NCI-H1417 treated with DMSO at 0.1 percent for 48 hours (cell line): ENCODE measurements at regions not wholly inside any gene's neighbourhood (a gene's known extent, or its start where the extent isn't known, plus 50 kb on each side); places are given as distances from the start of the nearest gene placed in this dataset.

Experiments used
- DNase-seq: peaks from one replicate; lab custom pipeline; 2025; lab: John Stamatoyannopoulos, UW

DNA sequence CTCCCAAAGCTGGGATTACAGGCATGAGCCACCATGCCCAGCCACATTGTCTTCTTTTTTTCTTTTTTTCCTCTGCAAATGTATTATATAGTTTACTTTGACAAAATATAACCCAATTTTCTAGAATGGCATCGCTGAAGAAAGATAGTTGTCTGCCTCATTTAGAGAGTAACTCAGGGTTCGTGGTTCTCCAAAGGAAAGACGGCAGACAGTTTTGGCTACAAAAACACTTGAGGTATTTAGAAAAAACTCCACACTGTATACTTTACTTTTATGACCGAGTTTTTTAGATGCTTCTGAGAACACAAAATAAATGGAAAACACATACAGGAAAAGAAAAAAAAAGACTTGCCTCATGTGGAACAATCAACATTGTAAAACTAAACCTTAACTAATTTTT, 369.1 kb upstream of the ATP2B1 start:
- no peak for DNase-seq

DNA sequence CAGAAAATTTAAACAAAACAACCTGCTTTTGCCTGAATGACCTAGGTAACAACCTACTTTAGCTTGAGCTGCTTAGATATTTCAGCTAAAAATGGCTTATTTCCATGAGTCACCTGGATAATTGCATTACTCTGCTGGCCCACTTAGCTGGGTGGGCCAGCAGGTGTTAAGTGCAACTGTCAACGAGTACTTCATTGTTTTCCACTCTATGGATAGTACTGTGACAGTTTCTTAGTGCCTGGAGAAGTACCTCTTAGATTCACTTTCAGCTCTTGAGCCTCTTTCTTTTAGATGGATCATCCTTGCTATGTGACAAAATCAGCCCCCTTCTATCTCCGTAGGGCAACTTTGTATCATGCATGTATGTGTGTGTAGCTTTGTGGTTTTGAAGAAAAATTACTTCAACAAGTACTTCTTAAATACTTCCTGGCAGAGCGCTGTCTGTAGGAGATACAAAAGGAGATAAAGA, 368.2 kb upstream of the ATP2B1 start:
- no peak for DNase-seq

DNA sequence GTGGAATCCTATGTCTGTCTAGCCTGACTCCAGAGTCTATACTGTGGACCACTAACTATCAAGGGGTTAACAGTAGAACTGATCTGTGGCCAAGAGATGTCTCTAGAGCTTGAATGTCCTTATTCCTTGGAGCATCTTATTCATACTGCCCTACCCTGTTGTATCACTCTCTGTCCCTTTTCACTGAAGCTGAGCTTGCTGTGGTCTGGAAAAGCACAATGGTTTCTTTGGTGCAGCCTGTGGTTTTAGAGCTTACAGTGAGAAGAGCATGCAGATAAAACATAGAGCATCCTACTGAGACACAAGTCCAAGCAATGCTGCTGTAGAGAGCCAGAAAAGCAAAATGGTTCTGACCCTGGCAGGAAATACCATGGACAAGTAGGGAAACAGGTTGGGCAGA, 367.0 kb upstream of the ATP2B1 start:
- DNase-seq, result no peak

DNA sequence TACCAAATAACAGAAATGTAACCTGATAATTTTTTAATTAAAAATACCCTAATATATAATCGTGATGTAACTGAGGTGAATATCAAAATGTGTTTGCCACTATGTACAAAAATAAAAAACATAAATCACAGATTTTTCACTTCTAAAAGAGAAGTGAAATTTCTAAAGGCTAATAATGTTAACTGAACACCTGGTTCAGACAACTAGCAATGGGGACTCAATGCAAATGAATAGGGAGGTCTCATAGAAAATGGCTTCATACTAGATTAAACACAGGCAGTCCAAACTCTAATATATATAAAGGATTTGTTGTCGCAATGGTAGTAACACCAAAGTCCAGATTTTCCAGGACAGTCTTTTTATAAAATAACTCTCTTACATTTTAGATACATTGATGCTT, 365.4 kb upstream of the ATP2B1 start:
- DNase-seq, result no peak

DNA sequence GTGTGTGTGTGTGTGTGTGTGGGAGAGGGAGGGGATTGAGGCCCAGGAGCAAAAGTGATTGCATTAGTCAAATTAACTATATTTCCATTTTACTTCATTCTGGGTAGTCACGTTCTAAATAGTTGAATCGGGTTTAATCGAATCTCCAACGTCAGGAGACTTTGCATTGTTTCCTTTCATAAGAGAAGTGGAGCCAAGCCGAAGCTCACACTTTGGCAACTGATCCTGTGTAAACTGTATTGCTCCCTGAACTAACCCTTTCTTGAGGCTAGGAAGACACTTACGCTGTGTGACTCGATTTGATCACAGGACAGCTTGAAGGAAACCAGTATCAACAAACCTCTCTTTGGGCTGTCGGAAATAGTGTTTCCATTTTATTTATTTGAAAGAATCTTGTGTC, 363.4 kb upstream of the ATP2B1 start:
- no peak for DNase-seq

DNA sequence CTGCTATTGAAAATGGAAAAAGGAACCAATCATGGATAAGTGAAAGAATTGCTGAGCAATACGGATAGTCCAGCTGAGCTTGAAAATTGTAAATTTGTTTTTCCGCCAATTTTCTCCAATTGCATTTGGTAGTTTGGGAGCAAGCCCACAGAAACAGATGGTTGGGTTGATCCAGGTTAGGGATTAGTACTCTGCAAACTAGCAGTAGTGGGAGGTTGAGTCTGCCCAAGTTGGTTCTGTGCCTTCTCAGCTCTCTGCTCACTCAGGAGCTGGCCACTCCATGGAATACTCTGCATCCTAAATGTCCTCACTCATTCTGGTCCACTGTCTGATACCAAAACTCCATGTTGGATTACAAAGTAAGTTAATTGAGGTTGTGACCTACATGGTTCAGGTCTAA, 361.1 kb upstream of the ATP2B1 start:
- DNase-seq, result no peak

DNA sequence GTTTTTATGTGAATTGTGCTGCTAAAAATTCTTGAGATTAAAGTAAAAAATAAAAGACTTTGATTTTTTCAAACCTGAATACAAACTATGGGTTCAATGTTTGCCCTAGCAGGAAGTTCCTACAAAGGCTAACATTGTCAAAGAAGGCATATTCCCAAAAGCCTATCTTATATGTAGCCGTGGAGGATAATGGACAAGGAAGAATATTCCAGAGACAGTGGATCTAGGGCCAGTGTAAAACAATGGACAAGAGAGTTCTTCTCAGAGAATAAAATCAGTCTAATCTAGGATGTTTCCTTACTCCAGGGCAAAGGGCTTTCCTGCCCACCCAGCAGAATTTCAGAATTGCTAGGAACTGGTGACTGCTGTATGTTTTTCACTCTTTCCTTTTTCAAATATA, 359.2 kb upstream of the ATP2B1 start:
- no peak for DNase-seq

DNA sequence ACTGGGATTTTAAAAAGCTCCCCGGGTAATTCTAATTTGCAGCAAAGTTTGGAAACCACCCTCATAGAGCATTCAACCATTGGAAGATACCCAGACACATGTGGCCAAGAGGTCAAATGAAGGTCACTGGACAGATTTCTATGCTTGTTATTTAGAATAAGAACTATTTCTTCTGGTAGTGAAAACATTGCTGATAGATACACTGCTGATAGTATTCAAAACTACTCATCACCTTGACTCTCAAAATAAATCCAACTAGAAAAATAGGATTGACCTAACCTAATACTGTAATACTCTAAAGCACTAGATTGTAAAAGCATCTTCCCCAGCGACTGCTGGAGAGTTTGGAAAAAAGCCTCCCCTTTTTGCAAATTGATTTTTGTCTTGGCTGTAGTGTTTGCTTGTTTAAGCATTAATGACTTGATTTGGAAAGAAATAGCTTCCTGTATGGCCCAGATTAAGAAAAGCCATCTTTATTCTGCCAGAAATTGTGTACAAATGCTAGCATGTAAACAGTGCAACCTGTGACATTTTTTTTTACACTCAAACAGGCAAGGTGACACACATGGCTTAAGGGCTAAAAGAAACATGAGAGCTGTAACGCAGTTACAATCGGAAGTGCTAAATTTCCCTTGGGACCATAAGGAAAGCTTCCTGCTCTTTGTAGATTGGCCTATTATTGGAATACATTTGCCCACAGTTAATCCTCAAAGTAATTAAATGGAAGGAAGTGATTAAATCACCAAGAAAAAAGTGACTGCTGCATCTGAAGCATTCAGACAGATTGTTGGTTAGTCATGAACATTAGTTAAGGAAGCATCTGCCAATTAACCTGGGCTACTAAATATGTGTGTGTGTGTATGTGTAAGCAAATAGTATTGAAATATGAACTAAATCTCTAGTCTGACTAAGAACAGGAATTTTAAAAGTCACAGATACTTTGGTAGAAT, 356.5 kb upstream of the ATP2B1 start:
- no peak for DNase-seq

DNA sequence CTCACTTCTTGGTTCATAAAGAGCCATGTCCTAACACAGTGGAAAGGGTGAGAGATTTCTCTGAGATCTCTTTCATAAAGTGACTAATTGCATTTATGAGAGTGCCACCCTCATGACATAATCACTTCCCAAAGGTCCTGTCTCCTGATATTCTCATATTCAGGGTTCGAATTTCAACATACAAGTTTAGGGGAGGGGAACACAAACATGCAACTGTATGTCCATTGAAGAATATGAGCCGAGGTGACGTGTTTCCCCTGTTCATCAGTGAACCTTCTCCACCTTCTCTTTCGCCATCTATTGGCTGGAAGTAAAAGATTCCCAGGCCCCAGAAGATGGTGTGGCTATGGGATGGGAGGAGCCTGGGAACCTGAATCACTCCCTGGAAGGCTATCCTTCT, 354.2 kb upstream of the ATP2B1 start:
- no peak for DNase-seq

DNA sequence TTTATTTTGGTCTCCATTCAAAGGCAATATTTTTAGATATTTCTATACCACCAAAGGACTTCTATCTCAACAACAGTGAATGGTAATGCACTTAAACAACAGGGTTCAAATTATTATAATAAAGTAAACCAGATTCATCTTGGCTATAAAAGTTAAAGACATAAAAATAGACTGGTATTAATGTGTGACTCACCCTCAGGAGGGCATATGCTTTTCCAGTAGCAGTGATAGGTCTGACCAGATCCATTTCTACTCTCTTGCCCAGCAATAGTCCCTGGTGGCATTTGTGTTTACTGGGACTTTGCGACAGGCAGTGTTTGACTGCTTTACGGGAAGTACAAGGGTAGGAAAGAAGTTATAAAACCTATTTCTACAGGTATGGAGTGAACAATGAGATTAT, 353.2 kb upstream of the ATP2B1 start:
- no peak for DNase-seq

DNA sequence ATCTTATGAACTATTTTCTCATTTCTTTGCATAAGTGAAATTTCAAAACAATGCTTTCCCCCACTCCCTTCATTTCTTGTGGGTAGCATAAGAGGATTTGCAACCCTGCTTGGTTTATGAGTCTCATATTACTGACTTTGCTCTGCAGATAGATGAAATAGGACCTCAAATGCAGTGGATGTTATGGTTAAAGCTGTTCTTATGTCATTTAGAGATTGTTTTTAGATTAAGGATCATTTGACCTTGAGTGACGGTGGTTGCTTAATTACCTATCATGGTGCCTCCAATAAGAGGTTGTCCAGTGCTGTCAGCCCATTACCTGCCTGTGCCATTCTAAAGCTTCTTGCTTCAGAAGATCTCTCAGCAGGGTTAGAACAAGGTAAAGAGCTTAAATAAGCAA, 351.4 kb upstream of the ATP2B1 start:
- no peak for DNase-seq

DNA sequence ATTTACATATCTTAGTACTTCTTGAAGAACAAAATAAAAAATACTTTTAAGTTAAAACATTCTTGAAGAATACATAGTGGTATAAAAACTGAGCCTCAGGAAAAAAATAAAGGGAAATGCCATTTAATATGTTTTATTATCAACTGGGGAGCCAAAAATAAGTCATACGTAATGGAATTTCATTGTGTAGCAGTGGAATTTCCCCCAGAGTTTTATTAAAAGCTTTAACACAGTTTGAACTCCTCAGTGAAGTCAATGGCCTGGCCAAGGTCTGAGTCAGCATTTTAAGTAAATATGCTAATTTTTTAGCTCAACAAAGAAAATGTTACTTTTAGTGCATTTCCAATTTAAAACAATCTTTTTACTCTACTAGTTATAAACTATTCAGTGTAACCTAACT, 350.1 kb upstream of the ATP2B1 start:
- DNase-seq, result no peak

DNA sequence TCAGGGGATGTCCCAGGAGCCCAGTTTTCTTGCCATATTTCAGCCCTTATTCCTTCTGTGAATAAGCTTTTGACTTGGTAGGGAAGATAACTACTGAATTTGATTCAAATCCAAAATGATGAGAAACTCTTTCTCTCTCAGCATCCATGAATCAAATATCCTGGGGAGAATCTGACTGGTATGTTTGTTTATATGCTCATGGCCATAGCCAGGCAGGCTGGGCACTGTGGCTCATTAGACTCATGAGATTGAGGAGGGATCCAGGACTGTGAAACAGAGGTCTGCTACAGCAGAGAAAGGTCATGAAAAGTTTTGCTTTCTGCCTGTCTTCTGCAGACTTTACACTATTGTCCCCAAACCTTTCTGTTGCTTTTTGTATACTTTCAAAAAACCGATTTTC, 346.4 kb upstream of the ATP2B1 start:
- no peak for DNase-seq

DNA sequence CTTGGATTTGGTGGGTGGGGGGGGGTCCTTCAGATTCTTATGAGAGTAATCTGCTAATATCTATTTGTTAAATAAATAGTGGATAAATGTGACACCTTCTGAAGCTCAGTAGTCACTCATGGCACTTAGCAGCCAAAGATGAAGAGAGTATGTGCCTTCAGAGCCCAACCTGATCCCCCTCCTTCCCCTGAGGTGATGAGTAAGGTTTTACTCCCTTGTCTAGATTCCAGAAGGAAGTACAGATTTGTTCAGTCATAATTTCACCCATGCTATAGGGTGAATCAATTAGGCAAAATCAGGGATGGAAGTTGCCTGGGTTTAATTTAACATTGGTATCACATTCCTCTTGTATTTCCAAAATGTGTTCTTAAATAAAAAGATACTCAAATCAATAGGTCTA, 340.3 kb upstream of the ATP2B1 start:
- DNase-seq, result no peak

DNA sequence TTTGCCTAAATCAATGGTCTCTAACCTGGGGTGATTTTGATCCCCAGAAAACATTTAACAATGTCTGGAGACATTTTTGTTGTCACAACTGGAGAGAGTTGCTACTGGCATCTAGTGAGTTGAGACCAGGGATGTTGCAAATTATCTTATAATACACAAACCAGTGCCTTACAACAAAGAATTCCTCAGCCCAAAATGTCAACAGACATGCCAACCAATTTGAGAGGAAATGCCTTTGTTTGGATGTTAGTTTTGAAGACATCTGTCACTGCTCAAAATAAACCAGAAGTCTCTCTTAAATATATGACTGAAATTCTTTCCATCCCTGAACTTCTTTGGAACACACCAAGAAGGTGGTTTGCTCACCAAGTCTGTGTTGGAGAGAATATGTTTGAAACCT, 336.9 kb upstream of the ATP2B1 start:
- DNase-seq, result no peak

DNA sequence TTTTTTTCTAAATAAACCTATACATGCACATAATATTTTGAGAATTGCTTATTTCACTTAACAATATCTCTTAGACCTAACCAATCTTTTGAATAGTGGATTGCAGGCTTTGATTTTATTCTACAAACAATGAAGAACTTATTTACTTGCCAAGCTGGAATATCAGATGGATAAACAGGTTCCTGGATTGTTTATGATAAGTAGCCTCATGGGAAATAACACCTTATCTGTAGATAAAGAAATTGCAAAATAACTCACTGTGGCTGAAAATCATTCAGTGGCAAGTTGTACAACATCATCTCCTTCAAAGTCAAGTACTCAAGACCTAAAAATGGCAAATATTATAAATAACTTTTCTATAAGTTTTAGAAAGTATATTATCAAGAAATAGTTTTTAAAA, 335.4 kb upstream of the ATP2B1 start:
- no peak for DNase-seq

DNA sequence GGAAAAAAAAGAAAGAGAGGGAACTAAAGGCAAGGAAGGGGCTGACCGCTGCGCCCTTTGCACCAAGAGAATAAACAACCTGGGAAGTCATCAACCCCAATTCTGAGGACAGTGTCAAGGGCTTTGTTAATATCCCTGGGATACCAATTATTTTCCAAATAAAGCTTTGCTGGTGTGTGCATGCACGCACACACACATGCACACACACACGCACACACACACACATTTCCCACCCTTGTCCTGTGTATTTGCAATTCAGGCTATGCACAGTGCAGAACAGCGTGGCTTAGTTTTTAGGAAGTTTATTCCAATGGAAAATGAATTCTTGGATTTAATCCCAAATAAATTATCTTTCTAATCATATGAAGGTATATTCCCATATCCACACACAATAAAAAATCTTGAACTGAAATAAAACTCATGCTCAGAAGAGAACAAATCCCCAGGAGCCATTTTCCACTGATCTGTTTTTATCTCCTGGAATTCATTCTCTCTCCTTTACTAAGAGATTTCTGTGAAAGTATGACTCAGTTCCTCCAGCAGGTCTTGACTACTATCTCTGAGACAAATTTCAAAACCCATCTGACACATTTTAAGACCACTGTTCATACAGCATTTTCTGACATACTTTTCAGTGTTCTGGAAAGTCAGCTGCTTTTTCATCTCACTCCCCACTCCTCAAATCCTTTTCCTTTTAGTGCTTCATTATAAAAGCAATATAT, 334.4 kb upstream of the ATP2B1 start:
- no peak for DNase-seq

DNA sequence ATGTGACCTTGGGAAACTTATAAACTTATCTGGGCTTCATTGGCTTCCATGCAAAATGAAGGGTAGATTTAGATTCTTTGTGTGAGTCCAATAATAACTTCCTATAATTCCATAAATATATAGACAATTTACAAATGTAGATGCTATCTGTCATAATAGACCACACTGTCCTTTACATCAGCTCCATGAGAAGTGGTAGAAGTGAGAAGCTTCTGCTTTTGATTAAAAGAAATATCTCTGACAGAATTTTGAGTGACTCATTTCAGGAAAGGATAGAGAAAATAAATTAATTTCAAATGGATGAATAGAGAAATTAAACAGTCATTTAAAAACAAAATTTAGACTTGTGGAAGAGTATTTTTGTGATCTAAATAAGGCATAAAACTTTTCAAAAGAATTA, 329.7 kb upstream of the ATP2B1 start:
- DNase-seq, result no peak

DNA sequence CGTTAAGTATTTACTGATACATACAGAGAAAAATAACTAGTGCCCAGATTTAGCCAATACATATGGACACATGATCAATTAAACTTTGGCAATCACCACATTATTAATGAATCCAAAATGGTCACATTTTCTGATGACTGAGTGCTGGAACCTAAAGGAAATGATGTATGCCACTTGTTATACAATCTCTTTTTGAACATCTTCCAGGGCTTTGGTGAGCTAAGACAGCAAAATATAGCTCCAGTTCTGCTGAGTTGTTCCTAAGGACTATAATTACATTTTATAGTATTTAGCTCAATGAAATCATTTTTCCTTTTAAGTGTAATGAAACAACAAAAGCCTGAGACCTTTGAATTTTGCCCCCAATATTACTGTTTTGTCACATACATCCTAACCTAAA, 329.1 kb upstream of the ATP2B1 start:
- no peak for DNase-seq

DNA sequence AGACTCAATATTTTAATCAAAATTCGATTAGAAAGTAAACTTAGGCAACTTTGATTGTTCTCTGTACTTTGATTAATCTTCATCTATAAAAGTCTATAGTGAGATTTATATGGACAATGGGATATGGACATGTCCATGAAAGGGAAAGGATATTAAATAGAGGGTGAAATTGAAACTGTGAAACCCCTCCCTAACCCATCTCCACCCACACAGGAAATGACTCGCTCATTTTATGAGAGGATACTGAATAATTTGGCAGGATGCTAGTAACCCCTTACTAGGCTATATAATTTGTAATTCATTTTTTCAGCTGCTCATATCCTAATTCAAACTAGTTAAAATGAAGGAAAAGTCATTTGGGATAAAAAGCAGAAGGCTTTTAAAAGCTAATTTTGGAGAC, 328.0 kb upstream of the ATP2B1 start:
- no peak for DNase-seq

DNA sequence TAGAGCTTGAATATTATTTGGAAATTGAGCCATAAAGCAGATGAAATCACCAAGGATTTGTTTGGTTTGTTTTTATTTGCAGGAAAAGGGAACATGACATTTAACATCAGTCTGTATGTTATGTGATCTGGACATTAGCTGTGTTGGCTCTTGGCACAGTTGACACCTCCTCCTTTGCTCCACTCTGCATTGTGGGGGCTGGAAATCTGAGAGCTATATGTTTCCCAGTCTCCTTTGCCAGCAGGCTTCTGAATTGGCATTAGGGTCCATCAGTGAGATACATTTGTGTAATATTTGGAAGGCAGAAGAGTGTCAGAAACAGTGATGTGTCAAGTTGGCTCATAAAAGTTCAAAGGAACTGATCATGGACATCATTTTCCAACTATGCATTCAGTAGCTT, 322.1 kb upstream of the ATP2B1 start:
- DNase-seq, result no peak

DNA sequence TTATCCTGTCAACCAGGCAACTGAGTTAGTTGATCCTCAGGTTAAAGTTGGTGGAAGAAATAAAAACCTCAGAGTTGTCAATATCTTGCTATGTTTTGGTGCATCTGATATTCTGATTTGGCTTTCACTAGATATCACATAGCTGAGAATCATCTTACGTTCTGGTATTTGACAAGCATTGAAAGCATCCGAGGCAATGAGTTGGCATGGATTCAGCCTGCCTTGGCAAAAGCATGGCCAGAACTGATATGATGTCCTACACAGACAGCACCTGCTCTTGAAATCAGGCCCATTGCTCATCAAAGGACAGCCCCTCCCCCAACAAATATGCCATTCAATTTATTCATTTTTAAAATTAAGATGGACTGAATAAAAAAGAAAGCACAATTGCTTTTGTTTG, 320.7 kb upstream of the ATP2B1 start:
- no peak for DNase-seq

DNA sequence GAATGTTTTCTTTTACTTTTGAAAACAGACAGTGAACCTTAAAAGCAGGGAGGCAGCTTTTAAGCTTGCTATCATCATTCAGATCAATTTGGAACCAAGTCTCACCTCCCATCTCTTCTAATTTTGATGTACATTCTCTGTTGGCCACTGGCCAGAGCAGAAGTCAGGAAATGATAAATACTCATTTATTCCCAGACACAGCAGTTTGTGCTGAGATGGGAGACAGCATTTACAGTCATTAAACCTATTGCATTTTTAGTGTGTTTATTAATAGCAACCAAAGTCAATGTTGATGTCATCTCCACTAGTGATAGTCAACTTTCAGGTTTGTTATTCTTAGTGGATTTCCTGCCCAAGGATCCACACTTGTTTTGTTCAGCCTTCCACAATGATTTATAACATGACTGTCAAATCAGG, 320.0 kb upstream of the ATP2B1 start:
- DNase-seq, result no peak
